ENCODE measurements at regions not wholly inside any gene's neighbourhood (a gene's known extent, or its start where the extent isn't known, plus 50 kb on each side); places are given as distances from the start of the nearest gene placed in this dataset.

- TF ChIP-seq EZH2 (IDR thresholded peaks at IDR 0.05; ENCODE audit: borderline replicate concordance, low read depth, low read length, severe bottlenecking) (no peak), CTCF (IDR thresholded peaks at IDR 0.05; ENCODE audit: borderline replicate concordance, extremely low read depth, low read length, poor library complexity, severe bottlenecking) (no peak)
Measured at GRCh38 chr20:6618051-6618450, 149.4 kb upstream of the BMP2 start.

All from DND-41 (cell line).